Activated naive CD4-positive, alpha-beta T cell treated with anti-CD3 and anti-CD28 coated beads, Interleukin-2, amount 50 U/mL, for 16 hours (primary cell): ENCODE measurements at regions not wholly inside any gene's neighbourhood (a gene's known extent, or its start where the extent isn't known, plus 50 kb on each side); places are given as distances from the start of the nearest gene placed in this dataset.

Experiments used
- DNase-seq: peaks from one replicate; pipeline ENCODE4 v3.0.0-alpha.2; 2020

- DNase-seq = no peak
Measured at GRCh38 chr14:84783511-84783910, 746.4 kb upstream of the FLRT2 start.

GRCh38 chr14:84785996-84786395 lies 743.9 kb upstream of the FLRT2 start:
- DNase-seq = no peak

GRCh38 chr14:84789012-84789411 lies 740.9 kb upstream of the FLRT2 start:
- DNase-seq = no peak

GRCh38 chr14:84792722-84793410 lies 737.1 kb upstream of the FLRT2 start:
- no peak for DNase-seq

- no peak for DNase-seq
Measured at GRCh38 chr14:84797326-84797725, 732.6 kb upstream of the FLRT2 start.

- DNase-seq = no peak
Measured at GRCh38 chr14:84804468-84804867, 725.5 kb upstream of the FLRT2 start.

- DNase-seq = no peak
Measured at GRCh38 chr14:84804895-84805294, 725.0 kb upstream of the FLRT2 start.

- DNase-seq = no peak
Measured at GRCh38 chr14:84806181-84806580, 723.8 kb upstream of the FLRT2 start.

- no peak for DNase-seq
Measured at GRCh38 chr14:84806622-84807021, 723.3 kb upstream of the FLRT2 start.

- no peak for DNase-seq
Measured at GRCh38 chr14:84807673-84808072, 722.3 kb upstream of the FLRT2 start.

GRCh38 chr14:84809158-84809557 lies 720.8 kb upstream of the FLRT2 start:
- no peak for DNase-seq

GRCh38 chr14:84814391-84814790 lies 715.6 kb upstream of the FLRT2 start:
- DNase-seq = no peak

- DNase-seq = no peak
Measured at GRCh38 chr14:84819528-84819927, 710.4 kb upstream of the FLRT2 start.

- DNase-seq = no peak
Measured at GRCh38 chr14:84825481-84826251, 704.3 kb upstream of the FLRT2 start.

- no peak for DNase-seq
Measured at GRCh38 chr14:84826294-84826693, 703.6 kb upstream of the FLRT2 start.

- no peak for DNase-seq
Measured at GRCh38 chr14:84850595-84850994, 679.3 kb upstream of the FLRT2 start.

- no peak for DNase-seq
Measured at GRCh38 chr14:84856751-84857534, 673.0 kb upstream of the FLRT2 start.

GRCh38 chr14:84857571-84857970 lies 672.4 kb upstream of the FLRT2 start:
- no peak for DNase-seq

- DNase-seq = no peak
Measured at GRCh38 chr14:84859116-84859515, 670.8 kb upstream of the FLRT2 start.

- no peak for DNase-seq
Measured at GRCh38 chr14:84864548-84865271, 665.2 kb upstream of the FLRT2 start.

GRCh38 chr14:84871734-84872133 lies 658.2 kb upstream of the FLRT2 start:
- DNase-seq = no peak

GRCh38 chr14:84874436-84874835 lies 655.5 kb upstream of the FLRT2 start:
- DNase-seq = no peak

GRCh38 chr14:84877061-84877460 lies 652.9 kb upstream of the FLRT2 start:
- no peak for DNase-seq
